IMR-90 (cell line): ENCODE measurements at regions not wholly inside any gene's neighbourhood (a gene's known extent, or its start where the extent isn't known, plus 50 kb on each side); places are given as distances from the start of the nearest gene placed in this dataset.

Experiments
- ATAC-seq: fragments of 200-7000 bp; cut with Tn5 transposase; 2 replicates; pipeline ENCODE4 v1.9.1; 2020; ENCODE audit warnings: low read depth, mild to moderate bottlenecking, moderate library complexity
- BruUV-seq: library from RNA; stranded (reverse); fragments of 400-500 nt; replicated peaks from 2 replicates; lab custom pipeline; 2021; lab: Mats Ljungman, UMichigan
- CTCF ChIA-PET: fragments of 300-600 bp; formaldehyde crosslinking; extraction: SDS; loops from one replicate; lab custom pipeline; 2021; ENCODE audit warnings: antibody characterized with exemption; lab: Yijun Ruan, JAX
- POLR2A ChIA-PET: fragments of 300-600 bp; sonication (Branson Sonifier 250); formaldehyde crosslinking; loops from one replicate; lab custom pipeline; 2022; ENCODE audit warnings: antibody characterized with exemption; ENCODE audit not compliant: unreplicated experiment; lab: Charles Lee
- DNase-seq: peaks from one replicate; pipeline ENCODE4 v3.0.0; 2013
- H2AFZ ChIP-seq: replicated peaks from 2 replicates; pipeline ENCODE3; 2013; ENCODE audit warnings: low read length, mild to moderate bottlenecking; ENCODE audit not compliant: poor library complexity
- H2AK5ac ChIP-seq: 2 replicates; pipeline ENCODE4 v1.6.1; 2013; ENCODE audit warnings: low read depth, low read length, inconsistent platforms
- H2AK9ac ChIP-seq: replicated peaks from 2 replicates; pipeline ENCODE3; 2013; ENCODE audit warnings: mild to moderate bottlenecking, low read depth, low read length, moderate library complexity; ENCODE audit not compliant: poor library complexity
- H2BK120ac ChIP-seq: 2 replicates; pipeline ENCODE4 v1.6.1; 2013; ENCODE audit warnings: low read depth, low read length, inconsistent platforms
- H2BK15ac ChIP-seq: 3 replicates; pipeline ENCODE4 v1.6.1; 2013; ENCODE audit warnings: low read depth, low read length, inconsistent platforms
- H2BK20ac ChIP-seq: 2 replicates; pipeline ENCODE4 v1.6.1; 2013; ENCODE audit warnings: low read depth, mild to moderate bottlenecking, inconsistent platforms, low read length, moderate library complexity
- H2BK5ac ChIP-seq: 2 replicates; pipeline ENCODE4 v1.6.1; 2013; ENCODE audit warnings: mild to moderate bottlenecking, low read depth, low read length, inconsistent platforms; ENCODE audit not compliant: poor library complexity, severe bottlenecking
- H3K14ac ChIP-seq: replicated peaks from 2 replicates; pipeline ENCODE4 v1.6.1; 2013; ENCODE audit warnings: low read depth, low read length, inconsistent platforms
- H3K18ac ChIP-seq: 2 replicates; pipeline ENCODE4 v1.6.1; 2013; ENCODE audit warnings: low read depth, low read length, control low read depth
- H3K23ac ChIP-seq: 2 replicates; pipeline ENCODE4 v1.6.1; 2013; ENCODE audit warnings: low read depth, low read length, inconsistent platforms
- H3K27ac ChIP-seq: 2 replicates; pipeline ENCODE4 v1.5.1; 2013; ENCODE audit warnings: mild to moderate bottlenecking, control low read depth, low read length; ENCODE audit not compliant: insufficient read depth
- H3K27me3 ChIP-seq: 2 replicates; pipeline ENCODE4 v1.6.1; 2013; ENCODE audit warnings: low read length; ENCODE audit not compliant: control insufficient read depth, insufficient read depth
- H3K36me3 ChIP-seq: 2 replicates; pipeline ENCODE4 v1.6.1; 2013; ENCODE audit warnings: low read length, mixed read lengths; ENCODE audit not compliant: control insufficient read depth, insufficient read depth
- H3K4ac ChIP-seq: 2 replicates; pipeline ENCODE4 v1.6.1; 2013; ENCODE audit warnings: low read depth, low read length, inconsistent platforms
- H3K4me1 ChIP-seq: 2 replicates; pipeline ENCODE4 v1.6.1; 2013; ENCODE audit warnings: low read length, mixed read lengths; ENCODE audit not compliant: control insufficient read depth, insufficient read depth
- H3K4me2 ChIP-seq: 2 replicates; pipeline ENCODE4 v1.6.1; 2013; ENCODE audit warnings: low read depth, mild to moderate bottlenecking, control low read depth, low read length, moderate library complexity
- H3K4me3 ChIP-seq: 2 replicates; pipeline ENCODE4 v1.5.1; 2013; ENCODE audit warnings: low read depth, mild to moderate bottlenecking, control low read depth, low read length, moderate library complexity; ENCODE audit not compliant: insufficient read depth
- H3K56ac ChIP-seq: 2 replicates; pipeline ENCODE4 v1.6.1; 2013; ENCODE audit warnings: low read length, inconsistent platforms; ENCODE audit not compliant: insufficient read depth; ENCODE audit errors: extremely low read depth
- H3K79me1 ChIP-seq, 2 experiments: 2 replicates each; pipeline ENCODE4 v1.6.1; 2013; ENCODE audit warnings: low read length in 2 of 2, inconsistent platforms in 1 of 2, low read depth in 1 of 2
- H3K9ac ChIP-seq: 2 replicates; pipeline ENCODE4 v1.6.1; 2013; ENCODE audit warnings: low read depth, low read length, control low read depth
- H3K9me1 ChIP-seq: 2 replicates; pipeline ENCODE4 v1.6.1; 2013; ENCODE audit warnings: low read length, inconsistent platforms; ENCODE audit not compliant: insufficient read depth
- H3K9me3 ChIP-seq: 2 replicates; pipeline ENCODE4 v1.6.1; 2013; ENCODE audit warnings: low read length; ENCODE audit not compliant: control insufficient read depth, insufficient read depth
- H4K20me1 ChIP-seq: 2 replicates; pipeline ENCODE4 v1.6.1; 2013; ENCODE audit warnings: low read length, inconsistent platforms; ENCODE audit not compliant: insufficient read depth
- H4K5ac ChIP-seq: 2 replicates; pipeline ENCODE4 v1.6.1; 2013; ENCODE audit warnings: mild to moderate bottlenecking, low read depth, low read length, control low read depth
- H4K8ac ChIP-seq, 2 experiments: 2 replicates each; pipeline ENCODE4 v1.6.1; 2013; ENCODE audit warnings: low read depth in 2 of 2, low read length in 2 of 2, control low read depth in 1 of 2, inconsistent platforms in 1 of 2
- H4K91ac ChIP-seq: 2 replicates; pipeline ENCODE4 v1.6.1; 2013; ENCODE audit warnings: low read depth, low read length, inconsistent platforms; ENCODE audit not compliant: insufficient read depth
- FOS ChIP-seq: fragments of 150-350 bp; IDR thresholded peaks from 2 replicates; pipeline ENCODE4 v1.6.1; 2016; ENCODE audit warnings: low read depth, low read length
- POLR2A ChIP-seq: IDR thresholded peaks from 2 replicates; pipeline ENCODE4 v1.6.1; 2012; ENCODE audit warnings: mild to moderate bottlenecking, low read depth, low read length
- WGBS, 2 experiments: methylation state at CpG; one replicate each; pipeline versions ENCODE4 v1.1.5 to v1.1.7; 2013; ENCODE audit warnings: missing lambda C conversion rate in 2 of 2; ENCODE audit not compliant: insufficient read length in 1 of 2; ENCODE audit errors: extremely low coverage in 2 of 2; 5-methylcytosine and 5-hydroxymethylcytosine counted together
- dilution Hi-C: fragments of 300-500 bp; cut with HindIII; formaldehyde crosslinking; loops from one replicate; pipeline ENCODE4 v1.14.3; 2018; ENCODE audit warnings: low sequenced_read_pairs; ENCODE audit not compliant: unreplicated experiment
- in situ Hi-C: fragments of 300-500 bp; cut with MboI; formaldehyde crosslinking; loops from 3 replicates; pipeline ENCODE4 v1.14.3; 2019; ENCODE audit warnings: low sequenced_read_pairs, inconsistent platforms, mixed read lengths
- intact Hi-C: fragments of 100-400 bp; cut with micrococcal nuclease; formaldehyde crosslinking; loops from 2 replicates; pipeline ENCODE4 v1.10.0; 2022

- Histone ChIP-seq H3K27ac (no peak overlapping the region), H3K4me2 (no peak overlapping the region), H2AFZ (no peak overlapping the region), H3K4ac (no peak overlapping the region), H3K9me3 (no peaks in the 10 kb centered on the region), H3K36me3 (no peaks in the 10 kb centered on the region), H2BK5ac (no peak overlapping the region), H3K4me3 (no peak overlapping the region), H3K23ac (no peak overlapping the region), H2BK20ac (peak overlapping the region; percentile 13; the same call in 1 of the 2 replicates), H4K8ac (no peak overlapping the region; a peak in 1 of 4 replicates), H3K79me1 (no peaks in the 10 kb centered on the region), H2AK9ac (no peak overlapping the region), H2AK5ac (peak overlapping the region; percentile 47), H3K18ac (no peak overlapping the region), H3K9ac (no peak overlapping the region), H2BK15ac (no peak overlapping the region), H3K4me1 (peaks cover 1% of the 10 kb centered on the region; the same call in 1 of the 2 replicates), H2BK120ac (peak overlapping the region; percentile 17; the same call in 1 of the 2 replicates), H3K14ac (no peak overlapping the region), H3K27me3 (peaks cover 2% of the 10 kb centered on the region; the same call in 1 of the 2 replicates), H3K9me1 (no peaks in the 10 kb centered on the region; the same call in 1 of the 2 replicates), H4K20me1 (no peaks in the 10 kb centered on the region), H4K91ac (peak overlapping the region; percentile 50; the same call in 1 of the 2 replicates), H4K5ac (no peak overlapping the region), H3K56ac (no peak overlapping the region)
- ATAC-seq (no peak), DNase-seq (peak; percentile 69)
- CTCF ChIA-PET = interaction anchor here (0.6 to 1.8 kb wide), 2 partner anchors 9 to 1611 kb away, joined by 5 read pairs; no protein-coding TSS in a partner anchor
- POLR2A ChIA-PET = no interaction called here
- TF ChIP-seq FOS (0 out of 2 replicates have a peak, but pooled peaks have one; percentile 28), POLR2A (no peak)
- no TSS peak for BruUV-seq
- intact Hi-C loops = no loop called here
- no CpG with 5 or more reads among the region's 1 CpG for WGBS, 2 experiments
- dilution Hi-C loops = no loop called here
- in situ Hi-C loops = no loop called here
Measured at GRCh38 chr11:115653076-115653475, 148.9 kb upstream of the CADM1 start.
